NT2/D1 (cell line): ENCODE measurements at regions not wholly inside any gene's neighbourhood (a gene's known extent, or its start where the extent isn't known, plus 50 kb on each side); places are given as distances from the start of the nearest gene placed in this dataset.

Source experiments
- YY1 ChIP-seq: IDR thresholded peaks from 2 replicates; pipeline ENCODE4 v1.6.1; 2011; ENCODE audit not compliant: insufficient read length, insufficient read depth
- ZNF274 ChIP-seq: IDR thresholded peaks from 2 replicates; pipeline ENCODE4 v1.6.1; 2011; ENCODE audit warnings: mild to moderate bottlenecking, low read depth, low read length

DNA sequence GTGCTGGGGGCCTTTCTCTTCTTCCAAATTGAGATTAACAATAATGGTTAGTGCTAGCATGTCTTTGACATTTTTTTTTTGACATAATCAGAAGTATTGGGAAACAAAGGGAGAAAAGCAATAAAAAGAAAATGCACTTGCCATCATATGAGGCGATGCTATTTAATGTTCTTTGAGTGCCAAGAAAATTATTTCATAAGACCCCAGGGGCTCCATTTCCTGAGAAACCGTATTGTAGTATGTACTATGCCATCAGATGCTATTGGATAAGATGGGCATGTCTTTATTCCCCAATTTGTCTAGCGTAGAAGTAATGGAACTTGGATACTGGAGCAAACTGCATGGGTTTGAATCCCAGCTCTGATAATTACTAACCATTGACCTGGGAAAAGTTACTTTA, 408.9 kb downstream of the ADRA2A start:
- TF ChIP-seq ZNF274 (no peak), YY1 (no peak)
